ENCODE measurements at regions not wholly inside any gene's neighbourhood (a gene's known extent, or its start where the extent isn't known, plus 50 kb on each side); places are given as distances from the start of the nearest gene placed in this dataset.
"Not testable (repeated sequence)": the region's sequence is repeated elsewhere in the genome, so short reads cannot be mapped to it uniquely, and the experiment has no call there.

GRCh38 chr12:5260086-5260485 lies 171.8 kb upstream of the NTF3 start:
- no peak for DNase-seq (ENCODE audit: low read depth in 4 of 4, low spot score in 1 of 4)

DNA sequence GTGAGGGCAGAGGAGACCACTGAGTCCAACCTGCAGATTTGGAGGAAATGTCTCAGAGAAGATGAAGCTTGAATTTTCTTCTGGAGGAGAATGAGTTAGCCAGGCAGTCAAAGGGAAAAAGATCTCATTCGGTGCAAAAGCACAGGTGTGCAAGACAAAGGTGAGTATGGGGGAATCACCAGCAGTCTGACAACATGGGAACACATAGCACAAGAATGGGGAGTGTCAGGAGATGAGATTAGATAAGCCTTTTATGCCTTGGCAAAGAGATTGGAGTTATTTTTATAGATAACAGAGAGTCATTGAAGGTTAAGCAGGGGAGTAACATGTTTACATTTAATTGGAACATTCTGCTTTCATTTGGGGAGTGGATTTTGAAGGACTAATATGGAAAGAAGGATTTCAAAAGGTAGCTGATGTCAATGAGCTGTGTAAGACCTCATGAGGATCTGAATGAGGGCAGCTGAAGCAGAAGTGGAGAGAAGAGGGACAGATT lies 171.3 kb upstream of the NTF3 start:
- no peak for DNase-seq (ENCODE audit: low read depth in 4 of 4, low spot score in 1 of 4)

DNA sequence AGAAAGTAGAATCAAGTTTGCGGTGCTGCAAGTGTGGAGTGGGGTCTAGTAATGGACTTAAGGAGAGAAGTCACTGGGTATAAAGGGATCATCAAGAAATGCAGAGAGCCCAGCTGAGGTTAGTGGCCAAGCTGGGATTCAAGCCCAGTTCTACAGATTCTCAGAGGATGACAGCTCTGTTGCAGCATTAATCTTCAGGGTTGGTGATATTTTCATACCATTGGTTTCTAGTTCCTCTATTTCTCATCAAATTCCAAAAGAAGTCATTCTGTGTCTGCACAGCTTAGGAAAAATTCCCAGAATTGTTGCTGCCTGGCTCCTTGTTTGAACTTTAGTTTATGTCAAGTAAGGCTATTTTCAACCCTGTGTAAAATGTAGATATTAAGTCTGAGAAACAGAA lies 169.5 kb upstream of the NTF3 start:
- no peak for DNase-seq (ENCODE audit: low read depth in 4 of 4, low spot score in 1 of 4)

DNA sequence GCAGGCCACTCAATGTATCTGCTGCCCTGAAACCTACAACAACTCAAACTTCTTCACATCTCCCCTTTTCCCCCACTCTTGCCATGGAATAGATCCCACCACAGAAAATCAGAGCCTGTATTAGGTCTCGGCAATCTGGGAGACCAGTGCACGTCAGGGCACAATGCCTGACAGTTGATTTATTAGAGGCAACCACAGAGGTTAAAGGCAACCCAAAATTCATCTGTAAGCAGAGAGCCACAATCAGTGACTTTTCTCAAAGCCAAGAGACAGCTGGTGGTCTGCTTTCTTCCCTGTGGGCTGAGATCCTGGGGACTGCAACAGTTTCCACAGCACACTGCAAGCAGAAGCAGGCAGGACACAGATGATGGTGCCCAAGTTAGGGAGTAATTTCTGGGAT lies 169.0 kb upstream of the NTF3 start:
- DNase-seq (ENCODE audit: low read depth in 4 of 4, low spot score in 1 of 4), result no peak

DNA sequence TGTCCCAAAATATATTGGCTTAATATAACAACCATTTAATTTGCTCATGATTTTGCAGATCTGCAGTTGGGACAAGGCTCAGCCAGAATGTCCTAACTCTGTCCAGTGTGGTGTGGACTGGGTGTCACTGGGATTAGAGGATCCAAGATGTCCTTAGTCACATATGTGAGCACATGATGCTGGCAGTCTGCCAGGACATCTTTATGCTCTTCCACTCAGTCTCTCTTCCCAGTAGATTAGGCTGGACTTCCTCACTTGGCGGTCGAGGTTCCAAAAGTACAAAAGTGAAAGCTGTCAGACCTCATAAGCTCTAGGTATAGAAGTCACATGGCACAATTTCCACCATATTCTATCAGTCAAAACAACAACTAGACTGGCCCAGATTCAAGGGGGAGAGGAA lies 167.9 kb upstream of the NTF3 start:
- DNase-seq (ENCODE audit: low read depth in 4 of 4, low spot score in 1 of 4), result no peak

DNA sequence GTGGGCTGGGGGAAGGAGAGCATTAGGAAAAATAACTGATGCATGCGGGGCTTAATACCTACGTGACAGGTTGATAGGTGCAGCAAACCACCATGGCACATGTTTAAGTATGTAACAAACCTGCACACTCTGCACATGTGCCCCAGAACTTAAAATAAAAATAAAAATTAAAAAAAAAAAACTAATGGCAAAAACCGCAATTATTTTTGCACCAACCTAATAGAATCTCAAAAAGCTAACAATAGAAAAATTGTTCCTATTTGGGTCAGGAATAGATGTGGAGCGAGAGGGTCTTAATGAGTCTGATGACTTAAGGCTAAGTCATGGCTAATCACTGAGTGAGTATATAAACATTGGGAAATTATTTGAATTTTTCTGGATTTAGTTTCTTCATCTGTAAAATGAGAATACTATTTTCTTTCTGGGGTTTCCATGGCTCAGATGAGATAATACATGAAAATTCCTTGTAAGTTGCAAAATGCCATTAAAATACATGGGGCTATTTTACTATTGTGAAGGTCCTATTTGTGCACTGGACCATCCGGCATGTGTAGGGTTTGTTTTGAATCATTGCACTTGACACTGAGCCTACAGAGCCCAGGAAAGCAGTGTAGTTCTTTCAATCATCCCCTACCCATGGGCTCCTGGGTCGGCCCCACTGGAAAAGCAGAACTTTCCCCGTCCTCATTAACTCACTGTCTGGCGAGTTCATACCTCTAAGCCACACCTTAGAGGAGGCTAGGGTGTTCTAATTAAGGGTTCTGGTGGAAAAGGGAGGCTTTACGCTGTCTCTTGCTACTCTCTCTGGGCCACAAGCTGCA lies 164.1 kb upstream of the NTF3 start:
- no peak for DNase-seq (ENCODE audit: low read depth in 4 of 4, low spot score in 1 of 4)

GRCh38 chr12:5268424-5269210 lies 163.3 kb upstream of the NTF3 start:
- DNase-seq (ENCODE audit: low read depth in 4 of 4, low spot score in 1 of 4), result no peak

DNA sequence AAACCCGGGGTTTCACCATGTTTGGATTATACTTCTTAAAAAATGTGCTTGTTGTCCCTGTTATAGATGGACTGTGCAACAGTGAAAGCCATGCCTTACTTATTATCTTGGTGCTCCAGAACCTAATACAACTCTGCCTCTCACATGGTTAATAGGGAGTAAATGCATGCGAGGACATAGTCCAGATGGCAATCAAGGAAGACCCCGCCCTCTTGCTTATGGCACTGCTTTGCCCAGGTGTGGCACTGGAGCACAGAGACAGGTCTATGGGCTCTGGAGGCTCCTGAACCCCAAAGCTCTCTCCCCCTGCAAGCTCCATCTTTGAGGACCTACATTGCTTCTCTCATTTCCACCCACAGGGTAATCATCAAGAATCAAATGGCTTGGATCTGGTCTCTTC lies 162.1 kb upstream of the NTF3 start:
- DNase-seq (ENCODE audit: low read depth in 4 of 4, low spot score in 1 of 4), result no peak

DNA sequence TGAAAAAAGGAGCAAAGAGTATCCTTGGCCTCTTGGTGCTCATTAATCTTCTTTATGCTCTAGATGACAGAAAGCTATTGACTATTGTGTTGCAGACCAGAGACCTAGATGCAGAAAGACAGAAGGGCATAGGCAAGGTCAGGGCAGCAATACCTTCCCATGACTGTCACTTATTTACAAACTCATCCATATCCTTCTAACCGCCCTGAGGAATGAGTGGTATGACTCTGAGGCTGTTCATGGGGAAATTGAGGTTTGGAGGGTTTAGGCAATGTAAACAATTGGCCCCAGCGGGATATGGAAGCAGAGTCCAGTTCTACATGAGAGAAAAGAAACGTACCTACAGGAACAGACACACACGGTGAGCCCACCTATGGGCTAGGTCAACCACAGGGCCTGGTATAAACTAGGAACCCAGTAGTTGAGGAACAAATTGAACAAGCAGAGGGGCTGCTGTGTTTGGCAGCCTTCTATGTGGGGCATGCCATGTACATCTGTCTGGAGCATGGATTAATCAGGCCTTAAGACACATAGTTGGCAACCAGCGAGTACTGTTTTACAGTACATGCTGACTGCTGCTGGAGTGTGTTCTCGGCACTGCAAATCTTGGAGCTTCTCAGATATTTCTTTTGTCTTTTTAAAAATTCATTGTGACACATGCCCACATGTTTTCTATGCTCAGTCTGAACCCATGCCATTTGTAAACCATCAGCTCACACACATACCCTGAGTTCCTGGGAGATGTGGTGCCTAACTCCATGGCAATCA lies 159.7 kb upstream of the NTF3 start:
- DNase-seq (ENCODE audit: low read depth in 4 of 4, low spot score in 1 of 4), result no peak

DNA sequence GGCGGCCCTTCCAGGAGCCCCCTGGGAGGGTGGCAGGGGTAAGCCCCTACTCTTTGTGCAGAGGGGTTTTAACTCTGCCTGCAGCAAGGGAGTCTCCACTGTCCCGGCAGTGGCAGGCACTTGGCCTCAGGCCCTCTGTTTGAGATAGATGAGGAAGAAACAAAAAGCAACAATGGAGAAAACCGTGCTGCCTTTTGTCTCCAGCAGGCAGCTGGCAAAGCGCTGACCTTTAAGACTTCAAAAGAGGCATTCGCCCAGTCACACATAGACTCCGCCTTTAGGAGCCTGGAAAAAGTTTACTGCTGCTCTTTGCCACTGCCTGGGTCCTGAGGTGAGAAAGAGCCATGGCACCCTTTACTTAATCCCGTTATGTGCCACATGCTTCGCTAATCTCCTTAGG lies 158.2 kb upstream of the NTF3 start:
- no peak for DNase-seq (ENCODE audit: low read depth in 4 of 4, low spot score in 1 of 4)

DNA sequence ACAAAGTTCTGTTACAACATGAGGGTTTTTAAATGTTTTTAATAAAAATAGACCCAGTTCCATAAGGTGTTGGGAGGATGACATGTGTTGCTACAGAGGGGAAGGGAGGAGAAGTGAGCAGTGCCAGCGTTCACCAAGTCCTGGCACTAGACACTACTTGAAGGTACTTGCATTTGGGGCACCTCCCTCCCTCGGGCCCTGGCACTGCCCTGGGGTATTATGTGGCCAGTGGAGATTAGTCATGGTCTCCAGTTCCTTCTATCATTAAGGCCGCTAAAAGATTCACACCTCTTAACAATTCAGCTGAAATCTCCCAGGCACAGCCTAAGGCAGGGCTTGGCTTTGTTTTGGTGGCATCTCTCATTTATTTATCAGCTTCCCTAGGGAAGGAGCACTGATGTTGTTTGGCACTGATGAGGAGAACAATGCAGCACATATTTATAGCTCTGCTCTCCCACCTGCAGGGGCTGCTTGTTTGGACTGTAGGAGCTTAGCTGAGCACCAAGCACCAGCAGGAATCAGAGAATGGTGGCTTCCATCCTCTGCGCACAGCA lies 155.5 kb upstream of the NTF3 start:
- no peak for DNase-seq (ENCODE audit: low read depth in 4 of 4, low spot score in 1 of 4)

- no peak for DNase-seq (ENCODE audit: low read depth in 4 of 4, low spot score in 1 of 4)
Observed at GRCh38 chr12:5280086-5280485, 151.8 kb upstream of the NTF3 start.

GRCh38 chr12:5290368-5290767 lies 141.5 kb upstream of the NTF3 start:
- not testable (repeated sequence) for DNase-seq (ENCODE audit: low read depth in 4 of 4, low spot score in 1 of 4)

- no peak for DNase-seq (ENCODE audit: low read depth in 4 of 4, low spot score in 1 of 4)
Observed at GRCh38 chr12:5292651-5293050, 139.3 kb upstream of the NTF3 start.

GRCh38 chr12:5293773-5294172 lies 138.1 kb upstream of the NTF3 start:
- no peak for DNase-seq (ENCODE audit: low read depth in 4 of 4, low spot score in 1 of 4)

DNA sequence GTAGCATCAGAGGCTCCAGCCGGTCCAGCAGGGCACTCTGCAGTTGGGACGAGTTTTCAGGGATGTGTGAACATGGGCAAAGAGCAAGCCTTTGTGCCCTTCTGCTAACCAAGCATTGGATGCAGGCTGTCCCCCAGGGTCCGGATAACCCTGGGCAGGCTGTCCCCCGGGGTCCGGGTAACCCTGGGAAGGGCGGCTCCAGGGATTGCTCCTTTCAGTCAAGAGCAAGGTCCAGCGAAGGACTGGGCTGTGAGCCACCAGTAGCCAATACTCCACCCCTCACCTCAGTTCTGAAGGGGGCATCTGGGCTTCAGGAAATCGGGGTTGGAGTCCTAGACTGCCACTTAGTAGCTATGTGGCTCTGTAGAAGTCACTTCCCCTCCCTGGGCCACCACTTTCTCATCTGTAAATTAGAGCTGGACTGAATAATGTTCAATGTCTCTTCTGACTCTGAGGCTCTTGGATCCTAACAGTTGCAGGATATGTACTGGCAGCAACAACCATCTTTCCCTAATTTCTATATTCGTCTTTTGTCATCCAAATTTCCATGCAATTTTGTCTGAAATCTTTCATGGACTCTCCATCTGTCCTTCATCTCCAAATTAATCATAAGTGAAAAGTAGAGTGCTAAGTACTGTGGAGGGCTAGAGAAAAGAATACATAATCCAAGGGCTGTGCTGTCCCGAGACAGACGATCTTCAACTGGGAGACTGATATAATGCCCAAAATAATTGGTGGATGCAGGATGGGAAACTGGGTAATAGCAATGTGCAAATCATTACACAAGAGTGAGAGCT lies 137.4 kb upstream of the NTF3 start:
- DNase-seq (ENCODE audit: low read depth in 4 of 4, low spot score in 1 of 4), result no peak

DNA sequence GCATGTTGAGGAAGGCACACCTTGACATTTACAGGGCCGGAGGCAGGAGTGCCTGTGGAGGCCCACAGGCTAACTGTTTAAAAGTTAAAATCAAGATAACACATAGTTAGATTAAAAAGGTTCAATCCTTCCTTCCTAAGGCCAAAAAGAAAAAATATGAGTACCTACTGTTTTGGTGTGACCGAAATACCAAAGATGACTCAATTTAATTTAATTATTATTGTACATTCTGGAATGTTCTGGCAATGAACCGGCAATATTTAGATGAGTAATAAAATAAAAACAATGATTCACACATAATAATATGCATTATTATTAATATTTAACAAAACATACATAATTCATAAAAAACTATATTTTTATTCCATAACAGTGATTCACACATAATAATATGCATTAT lies 136.8 kb upstream of the NTF3 start:
- DNase-seq (ENCODE audit: low read depth in 4 of 4, low spot score in 1 of 4), result no peak

- no peak for DNase-seq (ENCODE audit: low read depth in 4 of 4, low spot score in 1 of 4)
Observed at GRCh38 chr12:5295996-5296395, 135.9 kb upstream of the NTF3 start.

GRCh38 chr12:5301539-5301938 lies 130.4 kb upstream of the NTF3 start:
- no peak for DNase-seq (ENCODE audit: low read depth in 4 of 4, low spot score in 1 of 4)

- DNase-seq (ENCODE audit: low read depth in 4 of 4, low spot score in 1 of 4), result no peak
Observed at GRCh38 chr12:5305425-5305824, 126.5 kb upstream of the NTF3 start.

Data from stimulated activated CD4-positive, alpha-beta T cell treated with anti-CD3 and anti-CD28 coated beads, Interleukin-1b, Interleukin-23, amount 100 ng/mL, for 24 hours (primary cell).